ENCODE measurements at regions not wholly inside any gene's neighbourhood (a gene's known extent, or its start where the extent isn't known, plus 50 kb on each side); places are given as distances from the start of the nearest gene placed in this dataset.
"Not testable (repeated sequence)": the region's sequence is repeated elsewhere in the genome, so short reads cannot be mapped to it uniquely, and the experiment has no call there.

DNA sequence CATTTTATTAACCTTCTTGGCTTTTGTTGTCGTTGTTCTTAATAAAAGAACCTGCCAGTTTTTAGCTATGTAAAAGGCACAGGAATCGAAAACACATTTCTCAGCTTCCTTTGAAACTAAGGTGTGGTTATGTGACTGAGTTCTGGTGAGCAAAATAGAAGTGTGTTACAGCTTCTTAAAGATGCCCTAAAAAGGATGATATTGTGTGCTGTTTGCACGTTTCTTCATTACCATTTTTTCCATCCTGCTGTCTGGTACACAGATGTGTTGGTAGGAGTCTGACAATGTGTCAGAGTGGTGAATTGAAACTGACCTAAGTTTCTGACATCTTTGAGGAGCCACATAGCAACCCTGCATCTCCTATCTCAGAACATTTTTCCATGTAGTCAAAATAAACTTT lies 380.6 kb downstream of the SUCLG1 start:
- H3K36me3 Mint-ChIP-seq: no peaks in the 10 kb centered on the region
- DNase-seq (no peak), ATAC-seq (no peak)
- CTCF ChIA-PET: no interaction called here
- H3K4me1 Mint-ChIP-seq: no peaks in the 10 kb centered on the region
- no peaks in the 10 kb centered on the region for H3K9me3 Mint-ChIP-seq (ENCODE audit: low read depth)
- H3K27me3 Mint-ChIP-seq: no peaks in the 10 kb centered on the region
- no peak overlapping the region for H3K27ac Mint-ChIP-seq
- no peak overlapping the region for H3K4me3 Mint-ChIP-seq

DNA sequence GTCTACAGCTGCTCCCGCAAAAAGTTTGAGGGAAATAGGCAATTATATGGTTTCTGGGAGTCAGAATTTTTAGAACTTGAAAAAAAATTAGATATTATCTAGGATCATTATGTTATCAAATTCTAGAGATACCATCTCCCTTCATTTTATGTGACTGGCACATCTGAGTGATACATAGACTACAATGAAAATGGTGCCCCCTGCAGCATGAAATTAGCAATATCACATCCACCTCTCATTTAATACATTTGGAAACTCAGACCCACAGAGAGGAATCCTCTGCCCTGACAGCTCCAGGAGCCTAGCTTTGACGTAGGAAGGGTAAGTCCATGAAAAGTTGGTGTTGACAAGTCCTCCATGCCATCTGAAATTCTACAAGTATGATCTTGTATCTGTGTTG lies 381.6 kb downstream of the SUCLG1 start:
- Mint-ChIP-seq H3K4me3 (no peak overlapping the region), H3K4me1 (no peaks in the 10 kb centered on the region), H3K27ac (no peak overlapping the region), H3K9me3 (ENCODE audit: low read depth) (no peaks in the 10 kb centered on the region), H3K36me3 (no peaks in the 10 kb centered on the region), H3K27me3 (no peaks in the 10 kb centered on the region)
- ATAC-seq (no peak), DNase-seq (no peak)
- CTCF ChIA-PET: no interaction called here

DNA sequence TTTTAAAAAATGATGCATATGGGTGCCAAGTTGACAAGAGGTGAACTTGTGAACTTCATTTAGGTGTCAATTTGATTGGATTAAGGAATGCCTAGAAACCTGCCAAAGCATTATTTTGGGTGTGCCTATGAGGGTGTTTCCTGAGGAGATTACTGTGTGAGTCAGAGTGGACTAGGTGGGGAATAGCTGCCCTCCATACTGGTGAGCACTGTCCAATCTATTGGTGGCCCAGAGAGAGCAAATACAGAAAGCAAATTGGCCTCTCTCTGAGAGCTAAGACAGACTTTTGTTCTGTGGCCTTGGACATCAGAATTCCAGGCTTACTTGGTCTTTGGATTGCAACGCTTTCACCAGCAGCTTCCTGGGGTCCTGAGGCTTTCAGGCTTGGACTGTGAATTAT lies 388.0 kb downstream of the SUCLG1 start:
- ATAC-seq (no peak), DNase-seq (no peak)
- H3K27ac Mint-ChIP-seq: no peak overlapping the region
- CTCF ChIA-PET: no interaction called here
- H3K4me3 Mint-ChIP-seq: no peak overlapping the region
- no peaks in the 10 kb centered on the region for H3K4me1 Mint-ChIP-seq
- no peaks in the 10 kb centered on the region for H3K9me3 Mint-ChIP-seq (ENCODE audit: low read depth)
- H3K36me3 Mint-ChIP-seq: no peaks in the 10 kb centered on the region
- peaks cover 2% of the 10 kb centered on the region for H3K27me3 Mint-ChIP-seq

DNA sequence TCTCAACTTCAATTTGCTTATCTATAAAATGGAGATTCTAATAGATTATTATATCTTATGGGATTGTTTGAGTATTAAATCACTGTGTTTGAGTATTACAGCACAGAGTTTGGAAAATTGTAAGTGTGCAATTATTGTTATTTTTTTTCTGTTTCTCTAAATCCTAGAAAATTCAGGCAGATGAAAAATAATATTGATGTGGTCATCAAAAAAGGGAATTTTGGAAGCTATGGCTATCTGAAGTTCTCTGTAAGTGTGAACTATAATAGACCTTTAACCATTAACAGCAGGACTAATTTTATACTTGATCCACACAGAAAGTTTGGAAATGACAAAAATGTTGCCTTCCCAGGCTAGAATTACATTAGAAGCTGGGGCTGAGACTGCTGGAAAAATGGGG lies 393.2 kb downstream of the SUCLG1 start:
- DNase-seq (no peak), ATAC-seq (no peak)
- Mint-ChIP-seq H3K4me1 (no peaks in the 10 kb centered on the region), H3K27ac (no peak overlapping the region), H3K27me3 (peaks cover 5% of the 10 kb centered on the region), H3K9me3 (ENCODE audit: low read depth) (no peaks in the 10 kb centered on the region), H3K4me3 (no peak overlapping the region), H3K36me3 (no peaks in the 10 kb centered on the region)
- CTCF ChIA-PET: no interaction called here

DNA sequence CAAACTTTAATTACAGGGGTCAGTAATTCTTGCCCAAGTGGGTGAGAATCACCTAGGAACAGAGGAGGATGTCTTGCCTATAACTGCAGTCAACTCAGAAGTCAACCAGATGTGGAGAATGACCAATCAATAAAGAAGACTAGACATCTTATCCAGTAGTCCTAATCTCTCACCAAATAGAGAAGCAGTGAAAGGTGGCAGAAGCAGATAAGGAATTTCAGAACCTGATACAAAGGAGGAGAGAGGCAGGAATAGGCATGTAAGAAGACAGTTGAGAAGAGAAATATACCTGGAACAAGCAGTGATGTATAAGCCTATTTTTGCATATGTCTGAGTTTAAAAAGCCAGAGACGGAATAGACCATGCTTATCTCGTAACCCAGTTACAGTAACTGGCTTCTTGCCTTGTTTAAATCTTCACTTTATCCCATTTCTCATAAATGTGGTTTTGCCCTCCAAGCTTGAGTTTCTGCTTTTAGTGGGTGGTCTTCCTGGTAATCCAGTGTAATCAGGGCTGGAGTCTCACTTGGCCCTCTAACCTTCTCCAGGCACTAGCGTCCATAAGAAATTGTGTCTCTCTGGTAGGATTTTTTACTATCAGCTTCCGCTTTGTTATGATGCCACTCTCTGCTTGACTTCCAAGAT lies 401.0 kb downstream of the SUCLG1 start:
- H3K27ac Mint-ChIP-seq: no peak overlapping the region
- H3K27me3 Mint-ChIP-seq: peaks cover 4% of the 10 kb centered on the region
- CTCF ChIA-PET: no interaction called here
- ATAC-seq (no peak), DNase-seq (no peak)
- H3K9me3 Mint-ChIP-seq (ENCODE audit: low read depth): no peaks in the 10 kb centered on the region
- H3K4me3 Mint-ChIP-seq: no peak overlapping the region
- no peaks in the 10 kb centered on the region for H3K36me3 Mint-ChIP-seq
- no peaks in the 10 kb centered on the region for H3K4me1 Mint-ChIP-seq

DNA sequence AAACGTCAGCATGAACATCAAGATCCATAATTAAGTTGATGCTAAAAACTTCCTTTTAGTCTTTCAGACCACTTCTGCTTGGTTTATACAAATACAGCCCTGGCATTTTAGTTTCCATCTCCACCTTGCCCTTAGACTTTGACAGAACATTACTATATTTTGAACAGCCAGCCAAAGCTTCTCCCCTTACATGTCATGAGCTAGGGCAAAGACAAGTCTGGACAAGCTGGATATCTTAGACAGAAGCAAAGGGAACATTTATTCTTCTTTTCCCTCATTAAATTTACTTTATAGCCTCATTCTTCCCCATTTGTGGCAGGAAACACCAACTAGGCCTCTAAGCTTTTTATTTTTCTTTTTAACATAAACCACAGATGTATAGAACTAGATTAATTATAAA lies 403.3 kb downstream of the SUCLG1 start:
- H3K4me1 Mint-ChIP-seq: no peaks in the 10 kb centered on the region
- peaks cover under 1% of the 10 kb centered on the region for H3K27me3 Mint-ChIP-seq
- H3K27ac Mint-ChIP-seq: no peak overlapping the region
- DNase-seq: no peak
- CTCF ChIA-PET: no interaction called here
- no peaks in the 10 kb centered on the region for H3K9me3 Mint-ChIP-seq (ENCODE audit: low read depth)
- no peak for ATAC-seq
- H3K4me3 Mint-ChIP-seq: no peak overlapping the region
- no peaks in the 10 kb centered on the region for H3K36me3 Mint-ChIP-seq

DNA sequence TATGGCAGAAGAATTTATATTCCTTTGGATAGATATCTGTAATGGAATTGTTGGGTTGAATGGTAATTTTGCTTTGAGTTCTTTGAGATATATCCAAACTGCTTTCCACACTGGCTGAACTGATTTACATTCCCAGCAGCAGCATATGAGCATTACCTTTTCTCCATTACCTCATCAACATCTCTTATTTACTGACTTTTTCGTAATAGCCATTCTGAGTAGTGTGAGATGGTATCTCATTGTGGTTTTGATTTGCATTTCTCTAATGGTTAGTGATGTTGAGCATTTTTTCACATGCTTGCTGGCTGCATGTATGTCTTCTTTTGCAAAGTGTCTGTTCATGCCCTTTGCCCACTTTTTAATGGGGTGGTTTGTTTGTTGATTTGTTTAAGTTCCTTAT lies 404.5 kb downstream of the SUCLG1 start:
- H3K4me1 Mint-ChIP-seq; ATAC-seq; H3K4me3 Mint-ChIP-seq; H3K27me3 Mint-ChIP-seq; H3K27ac Mint-ChIP-seq; H3K36me3 Mint-ChIP-seq; DNase-seq; CTCF ChIA-PET; H3K9me3 Mint-ChIP-seq (ENCODE audit: low read depth): not testable (repeated sequence)

DNA sequence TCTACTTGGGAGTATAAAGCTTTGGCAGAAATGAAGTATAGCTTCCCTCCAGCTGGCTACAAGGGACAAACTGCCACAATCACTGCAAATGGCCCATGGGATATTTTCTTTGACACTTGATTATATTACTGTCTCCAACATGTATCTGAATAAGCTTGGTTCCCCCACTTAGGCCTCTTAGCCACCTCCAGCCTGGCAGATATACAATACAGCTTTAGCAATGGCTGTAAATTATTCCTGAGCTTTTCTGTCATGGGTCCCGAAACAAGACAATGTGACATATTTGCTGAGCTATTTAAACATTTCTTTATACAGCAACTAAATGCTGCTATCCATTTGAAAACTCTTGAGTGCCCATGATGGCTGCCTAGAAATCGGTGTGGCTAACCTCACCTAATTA lies 406.2 kb downstream of the SUCLG1 start:
- CTCF ChIA-PET: no interaction called here
- ATAC-seq (no peak), DNase-seq (no peak)
- Mint-ChIP-seq H3K9me3 (ENCODE audit: low read depth) (no peaks in the 10 kb centered on the region), H3K4me1 (no peaks in the 10 kb centered on the region), H3K4me3 (no peak overlapping the region), H3K27ac (no peak overlapping the region), H3K27me3 (no peaks in the 10 kb centered on the region), H3K36me3 (no peaks in the 10 kb centered on the region)

DNA sequence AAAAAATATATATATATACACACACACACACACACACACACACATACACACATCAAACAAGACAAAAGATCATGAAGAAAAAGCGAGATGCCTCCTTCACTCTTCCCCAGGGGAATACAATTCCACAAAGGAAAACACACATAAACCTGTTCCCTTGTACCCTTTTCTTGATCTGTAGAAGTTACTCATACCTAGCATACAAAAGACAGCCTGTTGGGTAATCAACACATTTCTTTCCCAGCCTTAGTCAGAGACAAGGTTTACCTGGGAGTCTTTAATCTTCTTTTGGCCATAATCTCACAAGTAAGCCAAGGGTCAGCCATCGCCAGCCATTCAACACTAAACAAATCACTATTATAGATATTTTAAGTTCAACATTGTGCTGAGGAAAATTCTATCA lies 407.0 kb downstream of the SUCLG1 start:
- DNase-seq (no peak), ATAC-seq (no peak)
- CTCF ChIA-PET: no interaction called here
- no peaks in the 10 kb centered on the region for H3K9me3 Mint-ChIP-seq (ENCODE audit: low read depth)
- H3K36me3 Mint-ChIP-seq: no peaks in the 10 kb centered on the region
- H3K4me3 Mint-ChIP-seq: no peak overlapping the region
- no peak overlapping the region for H3K27ac Mint-ChIP-seq
- H3K4me1 Mint-ChIP-seq: no peaks in the 10 kb centered on the region
- no peaks in the 10 kb centered on the region for H3K27me3 Mint-ChIP-seq

DNA sequence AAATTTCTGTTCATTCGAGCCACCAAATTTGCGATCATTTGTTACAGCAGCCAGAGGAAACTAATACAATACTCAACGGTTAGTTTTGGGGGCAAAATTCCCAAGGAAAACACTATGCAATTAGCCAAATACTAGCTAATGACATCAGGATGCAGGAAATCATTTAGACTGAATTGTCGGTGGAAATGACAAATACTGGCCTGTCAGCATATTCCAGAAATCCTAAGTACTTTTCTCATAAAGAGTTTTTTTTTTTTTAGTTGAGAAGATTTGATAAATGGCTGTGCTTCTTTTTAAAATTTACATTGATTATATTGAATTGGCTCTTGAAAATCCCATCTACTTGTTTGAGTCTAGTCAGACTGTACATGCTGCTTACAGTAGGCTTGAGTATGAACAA lies 410.1 kb downstream of the SUCLG1 start:
- Mint-ChIP-seq H3K36me3 (no peaks in the 10 kb centered on the region), H3K4me3 (no peak overlapping the region), H3K27ac (no peak overlapping the region), H3K9me3 (ENCODE audit: low read depth) (no peaks in the 10 kb centered on the region), H3K27me3 (peaks cover 10% of the 10 kb centered on the region), H3K4me1 (no peaks in the 10 kb centered on the region)
- CTCF ChIA-PET: no interaction called here
- no peak for DNase-seq
- no peak for ATAC-seq

DNA sequence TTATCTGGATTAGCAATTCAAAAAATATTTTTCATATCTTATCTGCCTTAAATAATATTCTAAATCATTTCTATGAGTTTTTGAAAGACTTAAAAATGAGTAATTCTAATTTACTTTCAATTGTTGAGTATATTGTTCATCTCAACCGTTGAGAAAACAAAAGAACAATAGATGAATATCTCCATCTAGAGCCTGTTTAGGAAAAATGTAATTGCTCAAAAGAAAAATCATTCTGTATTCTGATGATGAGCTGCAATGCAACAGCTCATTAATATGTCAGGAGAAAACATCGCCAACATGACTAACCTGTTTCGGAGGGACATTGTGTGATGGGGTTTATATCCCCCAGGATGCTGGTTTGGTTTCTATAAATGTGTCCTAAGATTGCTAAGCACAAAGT lies 417.6 kb downstream of the SUCLG1 start:
- Mint-ChIP-seq H3K4me3 (no peak overlapping the region), H3K9me3 (ENCODE audit: low read depth) (no peaks in the 10 kb centered on the region), H3K27me3 (peaks cover 24% of the 10 kb centered on the region), H3K4me1 (no peaks in the 10 kb centered on the region), H3K27ac (no peak overlapping the region), H3K36me3 (no peaks in the 10 kb centered on the region)
- DNase-seq (no peak), ATAC-seq (no peak)
- CTCF ChIA-PET: interaction anchor here (1.4 kb wide), 1 partner anchor 9 kb away, joined by 3 read pairs; no protein-coding TSS in a partner anchor

DNA sequence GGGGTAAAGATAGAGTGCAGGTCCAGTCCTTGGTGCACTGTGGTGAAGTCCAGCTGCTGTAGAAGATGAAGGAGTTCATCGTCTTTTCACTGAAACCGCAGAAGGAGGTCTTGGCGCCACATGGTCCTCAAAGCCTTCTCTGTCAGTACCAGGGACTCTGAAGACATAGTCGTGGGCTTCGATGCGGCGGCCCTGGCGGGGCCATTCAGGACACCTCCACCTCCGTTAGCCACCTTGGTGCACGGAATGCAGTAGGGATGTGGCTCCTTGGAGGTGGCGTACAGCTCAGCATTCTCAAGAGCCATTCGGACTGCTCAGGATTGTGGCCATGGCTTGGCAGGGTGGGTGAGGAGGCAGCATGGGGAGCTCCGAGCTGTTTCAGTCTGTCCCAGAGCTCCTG lies 418.8 kb downstream of the SUCLG1 start:
- H3K4me3 Mint-ChIP-seq: no peak overlapping the region
- no peaks in the 10 kb centered on the region for H3K36me3 Mint-ChIP-seq
- no peak overlapping the region for H3K27ac Mint-ChIP-seq
- no peaks in the 10 kb centered on the region for H3K4me1 Mint-ChIP-seq
- no peaks in the 10 kb centered on the region for H3K9me3 Mint-ChIP-seq (ENCODE audit: low read depth)
- CTCF ChIA-PET: no interaction called here
- peaks cover 20% of the 10 kb centered on the region for H3K27me3 Mint-ChIP-seq
- ATAC-seq (no peak), DNase-seq (no peak)

DNA sequence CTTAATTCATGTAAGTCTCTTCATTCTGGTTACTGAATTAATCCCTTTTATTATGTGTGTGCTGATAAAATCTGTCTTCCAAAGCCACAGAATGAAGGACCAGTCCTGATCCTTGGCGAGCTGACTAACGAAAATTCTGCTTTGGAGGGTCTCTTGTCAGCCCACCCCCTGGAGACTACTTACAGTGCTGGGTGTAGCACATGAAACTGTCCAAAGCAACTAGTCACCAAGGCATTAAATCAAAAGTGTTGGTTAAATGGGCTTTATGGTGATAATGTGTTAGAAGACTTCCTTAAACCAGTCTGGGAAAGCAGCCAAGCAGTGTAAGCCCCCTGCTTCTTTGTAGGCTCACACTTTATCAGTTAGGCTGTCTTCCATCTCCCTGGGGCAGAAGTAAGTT lies 420.2 kb downstream of the SUCLG1 start:
- Mint-ChIP-seq H3K27me3 (peaks cover 13% of the 10 kb centered on the region), H3K36me3 (no peaks in the 10 kb centered on the region), H3K4me3 (no peak overlapping the region), H3K27ac (no peak overlapping the region), H3K4me1 (no peaks in the 10 kb centered on the region), H3K9me3 (ENCODE audit: low read depth) (no peaks in the 10 kb centered on the region)
- CTCF ChIA-PET: no interaction called here
- DNase-seq (no peak), ATAC-seq (no peak)

DNA sequence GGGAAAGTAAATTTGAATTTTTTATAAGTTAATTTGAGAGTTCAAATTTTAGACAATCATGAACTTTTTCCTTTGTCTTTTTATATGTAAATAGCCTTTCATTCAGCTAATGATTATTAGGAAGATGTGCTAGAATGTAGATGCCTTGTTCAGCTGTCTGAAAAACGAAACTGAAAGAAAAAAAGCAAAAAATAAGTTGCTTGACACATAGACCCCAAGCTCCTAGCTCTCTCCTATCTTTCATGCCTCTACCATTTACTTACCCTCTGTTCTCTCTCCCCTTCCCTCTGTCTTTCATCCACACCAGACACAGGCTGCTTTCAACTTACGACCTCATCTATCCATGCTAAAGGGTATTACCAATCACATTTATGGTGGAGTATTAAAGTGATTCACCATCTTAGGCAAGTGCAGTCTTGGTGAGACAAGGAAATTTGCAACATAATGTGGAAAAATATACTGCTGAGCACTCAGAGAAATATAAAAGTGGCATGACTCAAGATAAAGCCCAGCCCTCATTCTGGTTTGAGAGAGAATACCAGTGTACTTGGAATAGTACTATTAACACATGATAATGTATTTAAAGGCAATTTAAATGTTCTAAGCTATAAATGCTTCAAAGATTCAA lies 425.6 kb downstream of the SUCLG1 start:
- DNase-seq: no peak
- no peaks in the 10 kb centered on the region for H3K27me3 Mint-ChIP-seq
- no peak for ATAC-seq
- no peaks in the 10 kb centered on the region for H3K36me3 Mint-ChIP-seq
- H3K9me3 Mint-ChIP-seq (ENCODE audit: low read depth): no peaks in the 10 kb centered on the region
- CTCF ChIA-PET: interaction anchor here (0.7 to 2.2 kb wide), 3 partner anchors 8 to 15 kb away, joined by 3 to 9 read pairs (median 3); no protein-coding TSS in a partner anchor
- peaks cover 4% of the 10 kb centered on the region for H3K4me1 Mint-ChIP-seq
- peak overlapping the region; percentile 44 for H3K27ac Mint-ChIP-seq
- H3K4me3 Mint-ChIP-seq: peak overlapping the region; percentile 25

Data from activated CD8-positive, alpha-beta memory T cell treated with anti-CD3 and anti-CD28 coated beads, Interleukin-2, amount 10 ng/mL, durations not matched to agents 7 days and 5 days (primary cell).